HL-60 (cell line): ENCODE measurements at regions not wholly inside any gene's neighbourhood (a gene's known extent, or its start where the extent isn't known, plus 50 kb on each side); places are given as distances from the start of the nearest gene placed in this dataset.

Experiments
- DNase-seq, 2 experiments: peaks; one replicate each; pipeline ENCODE4 v3.0.0-alpha.2; 2010 to 2020; ENCODE audit warnings: low read depth in 1 of 2, low spot score in 1 of 2
- H3K27ac ChIP-seq: fragments of 250-450 bp; sonication (Bioruptor Pico); replicated peaks from 2 replicates; pipeline ENCODE4 v1.5.1; 2020; ENCODE audit warnings: mild to moderate bottlenecking, moderate library complexity
- H3K27me3 ChIP-seq: fragments of 250-450 bp; sonication (Bioruptor Pico); 2 replicates; pipeline ENCODE4 v1.5.1; 2021; ENCODE audit warnings: mild to moderate bottlenecking, moderate library complexity; ENCODE audit not compliant: insufficient read depth, poor library complexity, severe bottlenecking
- H3K4me3 ChIP-seq: replicated peaks from 2 replicates; pipeline ENCODE4 v1.5.1; 2011; ENCODE audit warnings: mild to moderate bottlenecking, control low read depth, low read length; ENCODE audit not compliant: insufficient read depth
- CTCF ChIP-seq: IDR thresholded peaks from one replicate; pipeline ENCODE4 v1.5.1; 2011; ENCODE audit warnings: low read length, control low read depth, inconsistent platforms; ENCODE audit not compliant: insufficient read depth
- GABPA ChIP-seq: IDR thresholded peaks from 2 replicates; pipeline ENCODE4 v1.6.1; 2012; ENCODE audit warnings: low read depth
- POLR2AphosphoS5 ChIP-seq: IDR thresholded peaks from 2 replicates; pipeline ENCODE4 v1.6.1; 2012; ENCODE audit warnings: low read depth
- SPI1 ChIP-seq: IDR thresholded peaks from 2 replicates; pipeline ENCODE4 v1.6.1; 2012; ENCODE audit warnings: low read depth, mild to moderate bottlenecking, borderline replicate concordance
- TF ChIP-seq, protein P1 (sequence below): IDR thresholded peaks from 2 replicates; pipeline ENCODE4 v1.6.1; 2012; ENCODE audit warnings: low read depth; ENCODE audit not compliant: insufficient replicate concordance

- DNase-seq = no peak
- peaks cover 2% of the 10 kb centered on the region for H3K27me3 ChIP-seq
- H3K4me3 ChIP-seq = no peak overlapping the region
- no peak for TF ChIP-seq POLR2AphosphoS5
- no peak for TF ChIP-seq GABPA
- no peak for TF ChIP-seq CTCF
- TF ChIP-seq SPI1 = no peak
- TF ChIP-seq, protein P1, sequence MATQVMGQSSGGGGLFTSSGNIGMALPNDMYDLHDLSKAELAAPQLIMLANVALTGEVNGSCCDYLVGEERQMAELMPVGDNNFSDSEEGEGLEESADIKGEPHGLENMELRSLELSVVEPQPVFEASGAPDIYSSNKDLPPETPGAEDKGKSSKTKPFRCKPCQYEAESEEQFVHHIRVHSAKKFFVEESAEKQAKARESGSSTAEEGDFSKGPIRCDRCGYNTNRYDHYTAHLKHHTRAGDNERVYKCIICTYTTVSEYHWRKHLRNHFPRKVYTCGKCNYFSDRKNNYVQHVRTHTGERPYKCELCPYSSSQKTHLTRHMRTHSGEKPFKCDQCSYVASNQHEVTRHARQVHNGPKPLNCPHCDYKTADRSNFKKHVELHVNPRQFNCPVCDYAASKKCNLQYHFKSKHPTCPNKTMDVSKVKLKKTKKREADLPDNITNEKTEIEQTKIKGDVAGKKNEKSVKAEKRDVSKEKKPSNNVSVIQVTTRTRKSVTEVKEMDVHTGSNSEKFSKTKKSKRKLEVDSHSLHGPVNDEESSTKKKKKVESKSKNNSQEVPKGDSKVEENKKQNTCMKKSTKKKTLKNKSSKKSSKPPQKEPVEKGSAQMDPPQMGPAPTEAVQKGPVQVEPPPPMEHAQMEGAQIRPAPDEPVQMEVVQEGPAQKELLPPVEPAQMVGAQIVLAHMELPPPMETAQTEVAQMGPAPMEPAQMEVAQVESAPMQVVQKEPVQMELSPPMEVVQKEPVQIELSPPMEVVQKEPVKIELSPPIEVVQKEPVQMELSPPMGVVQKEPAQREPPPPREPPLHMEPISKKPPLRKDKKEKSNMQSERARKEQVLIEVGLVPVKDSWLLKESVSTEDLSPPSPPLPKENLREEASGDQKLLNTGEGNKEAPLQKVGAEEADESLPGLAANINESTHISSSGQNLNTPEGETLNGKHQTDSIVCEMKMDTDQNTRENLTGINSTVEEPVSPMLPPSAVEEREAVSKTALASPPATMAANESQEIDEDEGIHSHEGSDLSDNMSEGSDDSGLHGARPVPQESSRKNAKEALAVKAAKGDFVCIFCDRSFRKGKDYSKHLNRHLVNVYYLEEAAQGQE = no peak
- H3K27ac ChIP-seq = no peak overlapping the region
Observed at GRCh38 chr6:44682987-44683779, 295.7 kb downstream of the CDC5L start.

GRCh38 chr6:44685213-44685612 is 297.7 kb downstream of the CDC5L start:
- DNase-seq = no peak
- H3K27me3 ChIP-seq = peaks cover 2% of the 10 kb centered on the region
- no peak overlapping the region for H3K4me3 ChIP-seq
- TF ChIP-seq, protein P1 = no peak
- TF ChIP-seq CTCF (no peak), POLR2AphosphoS5 (no peak), GABPA (no peak), SPI1 (no peak)
- H3K27ac ChIP-seq = no peak overlapping the region

- TF ChIP-seq CTCF (no peak), POLR2AphosphoS5 (no peak), GABPA (no peak), SPI1 (no peak)
- TF ChIP-seq, protein P1 = no peak
- no peak overlapping the region for H3K27ac ChIP-seq
- no peaks in the 10 kb centered on the region for H3K27me3 ChIP-seq
- H3K4me3 ChIP-seq = no peak overlapping the region
- no peak for DNase-seq
Observed at GRCh38 chr6:44696099-44696498, 308.6 kb downstream of the CDC5L start.
